ENCODE measurements at regions not wholly inside any gene's neighbourhood (a gene's known extent, or its start where the extent isn't known, plus 50 kb on each side); places are given as distances from the start of the nearest gene placed in this dataset.

- WGBS, 2 donors: 29 to 44% methylated on average over 2 of the region's 2 CpGs
- Histone ChIP-seq H3K27ac (no peak overlapping the region), H3K36me3 (no peaks in the 10 kb centered on the region), H3K4me1 (no peaks in the 10 kb centered on the region), H3K9me3 (peaks cover 0 to 36% (median 5%) of the 10 kb centered on the region in 11 donors), H3K27me3 (no peaks in the 10 kb centered on the region), H3K4me3 (no peak overlapping the region)
- no peak for TF ChIP-seq CTCF (IDR thresholded peaks at IDR 0.05)
- ATAC-seq: no peak
- DNase-seq: no peak
- intact Hi-C loops (cut with DNase I): no loop called here
Observed at GRCh38 chr4:34790131-34790530, 1454.2 kb downstream of the ARAP2 start.

- 77 to 84% methylated on average over 2 of the region's 2 CpGs for WGBS, 2 donors
- Histone ChIP-seq H3K27ac (no peak overlapping the region), H3K9me3 (peaks cover 0 to 38% (median 7%) of the 10 kb centered on the region in 11 donors), H3K36me3 (no peaks in the 10 kb centered on the region), H3K4me1 (no peaks in the 10 kb centered on the region), H3K4me3 (no peak overlapping the region), H3K27me3 (no peaks in the 10 kb centered on the region)
- intact Hi-C loops (cut with DNase I): no loop called here
- no peak for TF ChIP-seq CTCF (IDR thresholded peaks at IDR 0.05)
- ATAC-seq: no peak
- no peak for DNase-seq
Observed at GRCh38 chr4:34791209-34791608, 1453.1 kb downstream of the ARAP2 start.

DNA sequence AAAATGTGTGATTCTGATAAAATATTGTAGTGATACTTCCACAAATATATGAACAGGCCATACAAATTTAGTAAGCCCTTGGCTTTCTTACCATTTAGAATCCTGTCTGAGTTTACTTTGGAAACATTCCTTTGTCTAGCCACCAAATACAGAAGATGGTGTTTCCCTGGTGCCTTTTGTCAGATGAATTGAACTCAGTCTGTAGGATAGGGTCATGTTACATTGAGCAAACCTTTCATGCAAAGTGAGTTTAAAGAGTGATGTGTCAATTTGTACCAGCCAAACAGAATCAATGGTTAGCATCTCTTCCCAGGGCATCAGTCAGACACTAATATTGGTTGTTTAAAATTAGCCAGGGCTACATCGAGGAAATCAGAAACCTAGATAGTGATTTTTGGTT is 1443.4 kb downstream of the ARAP2 start:
- intact Hi-C loops (cut with DNase I): no loop called here
- H3K4me1 ChIP-seq: no peaks in the 10 kb centered on the region
- H3K27ac ChIP-seq: no peak overlapping the region
- ATAC-seq (no peak), DNase-seq (no peak)
- H3K4me3 ChIP-seq: no peak overlapping the region
- 80 to 87% methylated on average over 1 of the region's 1 CpG for WGBS, 2 donors
- TF ChIP-seq CTCF (IDR thresholded peaks at IDR 0.05): no peak
- no peaks in the 10 kb centered on the region for H3K36me3 ChIP-seq
- peaks cover 0 to 14% (median 0%) of the 10 kb centered on the region in 11 donors for H3K9me3 ChIP-seq
- H3K27me3 ChIP-seq: no peaks in the 10 kb centered on the region

DNA sequence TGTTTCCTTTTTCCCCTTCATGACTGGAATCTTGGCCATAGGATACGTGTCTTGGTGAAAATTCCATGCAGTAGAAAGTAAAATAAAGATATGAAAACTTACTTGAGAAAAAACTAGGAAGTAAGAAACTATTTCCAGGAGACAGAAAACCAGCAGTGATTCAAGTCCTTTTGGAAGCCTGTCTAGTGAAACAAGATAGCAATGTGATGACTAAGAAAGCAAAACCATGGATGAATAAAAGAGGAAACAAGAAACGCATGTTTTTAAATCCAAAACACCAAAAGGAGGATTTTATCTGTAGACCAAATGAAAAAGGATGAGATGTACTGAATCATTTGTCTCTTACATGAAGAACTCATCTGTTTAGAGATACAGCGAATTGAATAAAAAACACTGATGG is 1430.0 kb downstream of the ARAP2 start:
- TF ChIP-seq CTCF (IDR thresholded peaks at IDR 0.05): no peak
- WGBS, 2 donors: 64 to 68% methylated on average over 3 of the region's 3 CpGs
- H3K4me1 ChIP-seq: no peaks in the 10 kb centered on the region
- no peak overlapping the region for H3K27ac ChIP-seq
- no peak overlapping the region for H3K4me3 ChIP-seq
- ATAC-seq: no peak
- H3K36me3 ChIP-seq: no peaks in the 10 kb centered on the region
- intact Hi-C loops (cut with DNase I): no loop called here
- peaks cover 0 to 26% (median 0%) of the 10 kb centered on the region in 11 donors for H3K9me3 ChIP-seq
- no peak for DNase-seq
- H3K27me3 ChIP-seq: no peaks in the 10 kb centered on the region

DNA sequence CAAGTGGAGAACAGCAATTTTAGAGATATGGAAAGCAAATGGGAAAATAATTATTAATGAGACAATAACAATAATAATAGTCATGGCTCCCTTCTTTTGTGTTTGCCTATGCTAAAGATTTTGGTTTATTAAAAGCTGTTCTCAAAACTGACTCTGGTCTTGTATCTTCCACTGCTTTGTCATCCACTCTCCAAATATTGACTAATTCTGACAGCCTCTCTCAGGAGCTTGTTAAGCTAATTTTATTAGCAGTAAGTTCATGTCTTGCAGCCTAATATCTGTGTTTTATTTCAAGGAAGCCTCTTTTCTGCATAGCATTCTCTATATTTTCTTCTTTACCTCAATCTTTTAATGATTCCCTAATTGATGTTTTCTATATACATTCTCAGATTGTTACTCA is 1419.8 kb downstream of the ARAP2 start:
- Histone ChIP-seq H3K4me3 (no peak overlapping the region), H3K4me1 (no peaks in the 10 kb centered on the region), H3K27me3 (no peaks in the 10 kb centered on the region), H3K27ac (no peak overlapping the region), H3K9me3 (peaks cover 0 to 8% (median 0%) of the 10 kb centered on the region in 11 donors), H3K36me3 (no peaks in the 10 kb centered on the region)
- DNase-seq (no peak), ATAC-seq (no peak)
- intact Hi-C loops (cut with DNase I): no loop called here
- no peak for TF ChIP-seq CTCF (IDR thresholded peaks at IDR 0.05)
